Ureter (tissue), 1 donor: ENCODE measurements at regions not wholly inside any gene's neighbourhood (a gene's known extent, or its start where the extent isn't known, plus 50 kb on each side); places are given as distances from the start of the nearest gene placed in this dataset.
"Not testable (repeated sequence)": the region's sequence is repeated elsewhere in the genome, so short reads cannot be mapped to it uniquely, and the experiment has no call there.

Source experiments
- DNase-seq: peaks from one replicate; pipeline ENCODE4 v3.0.0-alpha.2; 2020; ENCODE audit warnings: low spot score
- donor health status: DM: yes; HTN: yes; CAD: no.

DNA sequence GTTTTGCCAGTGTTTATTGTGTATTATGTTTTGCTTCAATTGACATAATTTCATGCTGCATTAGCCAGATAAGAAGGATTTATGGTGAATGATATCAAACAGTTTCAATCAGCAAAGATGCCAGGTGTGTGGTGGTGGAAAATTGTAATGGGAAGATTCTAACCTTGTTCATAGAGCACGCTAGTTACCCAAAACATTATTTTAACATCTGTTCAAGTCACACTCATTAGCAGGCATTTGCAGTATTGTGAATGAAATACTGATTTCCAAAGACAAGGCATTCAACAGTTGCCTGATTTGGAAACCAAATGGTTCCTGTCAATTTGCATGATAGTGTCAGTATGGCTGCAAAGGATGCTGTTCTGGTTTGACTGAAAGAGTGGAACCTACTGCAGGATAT, 129.7 kb downstream of the EPC1 start:
- no peak for DNase-seq

DNA sequence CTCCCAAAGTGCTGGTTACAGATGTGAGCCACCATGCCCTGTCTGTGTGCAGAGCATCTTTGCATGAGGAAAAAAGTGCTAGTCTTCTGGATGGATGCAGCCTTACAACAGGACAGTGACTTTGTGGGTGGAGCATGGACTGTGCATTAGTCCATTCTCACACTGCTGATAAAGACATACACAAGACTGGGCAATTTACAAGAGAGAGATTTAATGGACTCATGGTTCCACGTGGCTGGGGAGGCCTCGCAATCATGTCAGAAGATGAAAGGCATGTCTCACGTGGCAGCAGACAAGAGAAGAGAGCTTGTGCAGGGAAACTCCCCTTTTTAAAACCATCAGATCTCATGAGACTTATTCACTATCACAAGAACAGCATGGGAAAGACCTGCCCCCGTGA, 133.1 kb downstream of the EPC1 start:
- not testable (repeated sequence) for DNase-seq

DNA sequence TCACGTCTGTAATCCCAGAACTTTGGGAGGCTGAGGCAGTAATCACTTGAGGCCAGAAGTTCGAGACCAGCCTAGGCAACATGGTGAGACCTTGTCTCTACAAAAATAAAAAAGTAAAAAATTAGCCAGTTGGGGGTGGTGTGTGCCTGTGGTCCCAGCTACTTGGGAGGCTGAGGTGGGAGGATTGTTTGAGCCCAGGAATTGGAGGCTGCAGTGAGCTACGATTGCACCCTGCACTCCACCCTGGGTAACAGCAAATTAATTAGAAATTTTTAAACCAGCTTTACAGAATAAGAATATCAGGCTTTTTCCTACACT, 136.0 kb downstream of the EPC1 start:
- DNase-seq = no peak

DNA sequence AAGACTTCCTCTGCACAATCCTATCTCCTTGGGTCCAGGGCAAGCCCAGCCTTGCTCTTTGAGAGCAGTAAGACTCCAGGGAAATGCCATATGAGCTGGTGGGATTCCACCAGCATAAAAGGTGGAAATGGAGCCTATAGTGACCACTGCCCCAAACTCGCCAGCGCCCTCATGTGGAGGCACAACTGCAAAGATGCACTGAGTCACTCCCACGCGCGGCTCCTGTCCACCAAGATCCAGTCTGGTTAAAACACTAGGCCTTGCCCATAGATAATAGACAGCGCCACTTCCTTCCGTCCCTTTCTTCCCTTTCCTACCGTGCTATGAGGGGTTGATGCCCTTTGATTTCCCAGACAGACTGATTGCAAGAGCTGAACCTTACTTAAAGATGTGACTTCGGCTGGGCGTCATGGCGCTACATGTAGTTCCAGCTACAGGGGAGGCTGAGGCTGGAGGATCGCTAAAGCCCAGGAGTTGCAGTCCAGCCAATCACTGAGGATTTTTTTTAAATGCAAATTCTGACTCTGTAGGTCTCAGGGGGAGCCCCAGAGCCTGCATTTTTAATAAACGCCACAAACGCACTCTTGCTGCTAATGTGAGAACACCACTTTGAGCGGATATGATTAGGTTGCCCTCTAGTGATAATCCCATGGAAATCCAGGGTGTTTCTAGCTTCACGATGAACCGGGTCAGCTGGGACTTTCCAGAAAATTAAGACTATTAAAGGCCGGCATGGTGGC, 136.5 kb downstream of the EPC1 start:
- no peak for DNase-seq

- not testable (repeated sequence) for DNase-seq
These were observed 139.0 kb downstream of the EPC1 start for GRCh38 chr10:32208005-32208404.

GRCh38 chr10:32207544-32207943, 139.4 kb downstream of the EPC1 start:
- DNase-seq = no peak

- no peak for DNase-seq
These were observed 141.3 kb downstream of the EPC1 start for GRCh38 chr10:32205670-32206069.

- DNase-seq = no peak
These were observed 142.4 kb downstream of the EPC1 start for GRCh38 chr10:32204606-32205005.

DNA sequence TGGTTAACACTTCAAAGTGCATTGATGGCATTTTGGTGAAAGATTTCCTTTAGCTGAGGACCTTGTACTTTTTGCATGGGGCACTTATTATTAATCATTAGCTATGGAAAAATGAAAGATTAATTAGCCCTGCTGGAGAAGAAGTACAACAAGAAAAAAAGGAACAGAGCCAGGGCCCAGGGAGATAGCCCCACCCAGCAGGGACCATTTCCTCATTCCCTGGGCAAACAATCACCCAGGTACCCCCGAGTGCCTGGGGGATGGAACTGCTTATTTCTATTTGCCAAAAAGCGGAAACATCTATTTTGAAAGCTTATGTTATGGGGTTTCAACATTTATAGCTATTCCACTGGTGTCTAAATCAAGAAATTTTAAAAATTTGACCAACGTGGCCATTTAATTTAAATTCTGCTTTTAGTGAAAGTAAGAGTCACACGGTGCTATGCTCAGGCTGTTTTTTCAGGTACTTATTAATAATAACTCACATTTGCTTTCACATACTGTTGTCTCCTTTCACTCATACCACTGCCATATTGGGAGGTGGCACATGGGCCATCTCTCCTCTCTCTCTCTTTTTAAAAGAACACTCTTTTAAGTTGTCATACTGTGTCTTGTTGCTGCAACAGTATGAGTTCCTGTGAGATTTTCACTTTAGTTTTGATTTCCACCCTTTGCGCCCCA, 143.6 kb upstream of the KIF5B start:
- no peak for DNase-seq

DNA sequence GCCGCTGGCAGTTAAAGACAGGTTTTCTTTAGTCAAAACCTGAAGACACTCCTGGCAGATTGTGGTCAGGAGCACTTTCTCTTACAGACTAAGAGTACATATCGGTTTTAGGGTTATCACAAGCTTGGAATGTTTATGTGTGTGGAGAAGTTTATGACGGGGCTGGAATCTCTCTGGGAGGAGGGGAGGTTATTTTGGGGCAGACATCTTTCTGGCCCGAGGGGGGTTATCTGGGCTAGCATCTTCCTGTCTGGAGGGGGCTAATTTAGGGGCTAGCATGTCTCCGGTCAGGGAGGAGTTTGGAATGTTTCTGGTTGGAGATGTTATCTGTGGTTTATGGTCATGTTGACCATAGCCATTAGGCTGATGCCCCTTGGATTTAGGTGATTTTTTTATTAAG, 141.2 kb upstream of the KIF5B start:
- DNase-seq = no peak

- no peak for DNase-seq
These were observed 134.8 kb upstream of the KIF5B start for GRCh38 chr10:32190890-32191491.

DNA sequence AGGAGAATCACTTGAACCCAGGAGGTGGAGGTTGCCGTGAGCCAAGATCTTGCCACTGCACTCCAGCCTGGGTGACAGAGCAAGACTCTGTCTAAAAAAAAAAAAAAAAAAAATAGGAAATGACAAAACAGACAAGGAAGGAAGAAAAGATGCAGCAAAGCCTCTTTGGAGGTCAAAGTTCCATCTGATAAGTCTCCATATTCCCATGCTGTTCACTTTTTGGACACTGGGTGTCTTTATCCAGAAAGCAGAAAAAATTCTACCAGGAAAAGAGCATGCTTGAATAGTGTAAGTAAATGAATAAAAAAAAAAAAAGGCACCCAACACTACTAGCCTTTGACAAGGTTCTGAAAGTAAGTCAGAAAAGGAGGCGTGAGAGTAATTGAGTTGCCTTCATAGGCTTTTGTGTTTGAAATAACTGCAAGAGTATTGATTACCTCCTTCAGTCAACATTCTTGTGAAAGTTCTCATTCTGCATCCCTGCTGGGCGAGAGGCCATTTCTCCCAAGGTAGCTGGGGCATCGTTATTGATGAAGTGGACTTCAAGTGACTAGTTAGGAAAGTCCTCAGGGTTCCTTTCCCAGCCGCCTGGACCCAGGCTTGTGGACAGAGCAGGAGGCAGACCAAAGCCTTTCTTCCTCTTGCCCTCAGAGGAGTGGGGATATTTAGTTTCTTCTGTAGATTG, 133.3 kb upstream of the KIF5B start:
- DNase-seq = no peak

GRCh38 chr10:32188601-32189000, 132.4 kb upstream of the KIF5B start:
- not testable (repeated sequence) for DNase-seq

DNA sequence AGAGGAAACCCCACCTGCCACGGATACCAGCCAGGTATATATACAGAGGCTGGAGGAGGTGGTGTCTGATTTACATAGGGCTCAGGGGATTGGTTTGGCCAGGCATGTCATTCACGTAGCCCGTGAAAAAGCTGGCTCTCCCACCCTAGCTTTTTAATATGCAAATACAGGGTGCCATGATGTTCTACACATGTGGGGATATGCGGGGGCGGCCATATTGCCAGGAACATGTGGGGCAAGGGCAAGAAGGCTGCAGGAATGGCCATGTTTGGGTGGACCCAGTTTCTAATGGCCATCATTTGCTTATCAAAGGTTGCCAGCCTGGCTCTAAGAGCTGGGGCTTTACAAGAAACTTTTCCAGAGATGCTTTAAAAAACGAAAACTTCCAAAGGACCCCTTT, 131.5 kb upstream of the KIF5B start:
- DNase-seq = no peak

DNA sequence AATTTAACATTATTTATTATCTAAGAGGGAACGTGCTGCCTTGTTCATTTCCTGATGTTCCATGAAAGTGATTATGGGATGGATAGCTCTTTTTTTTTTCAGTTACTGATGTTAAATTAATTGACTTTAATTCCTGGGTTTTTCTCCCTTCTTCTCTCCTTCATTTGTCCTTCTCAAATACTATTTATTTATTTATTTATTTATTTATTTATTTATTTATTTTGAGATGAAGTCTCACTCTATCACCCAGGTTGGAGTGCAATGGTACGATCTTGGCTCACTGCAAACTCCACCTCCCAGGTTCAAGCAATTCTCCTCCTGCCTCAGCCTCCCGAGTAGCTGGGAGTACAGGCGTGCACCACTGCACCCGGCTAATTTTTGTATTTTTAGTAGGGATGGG, 127.4 kb upstream of the KIF5B start:
- not testable (repeated sequence) for DNase-seq

DNA sequence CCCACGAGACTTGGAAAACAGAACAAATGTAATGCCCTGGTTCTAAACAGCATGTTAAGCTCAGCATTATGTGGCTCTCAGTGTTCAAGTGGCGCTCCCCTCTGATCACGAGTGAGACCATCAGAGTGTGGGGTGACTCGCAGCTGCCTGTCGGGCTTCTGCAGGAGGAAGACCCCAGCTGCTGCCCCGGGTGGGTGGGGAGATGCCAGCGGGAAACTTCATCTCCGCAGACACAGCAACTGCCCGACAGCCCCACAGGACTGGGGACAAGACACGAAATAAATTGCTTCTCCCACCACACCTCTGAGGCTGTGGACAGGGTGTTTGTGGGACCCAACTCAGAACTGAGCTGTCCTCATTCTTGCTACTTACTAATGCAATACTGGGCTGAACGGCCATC, 126.3 kb upstream of the KIF5B start:
- DNase-seq = no peak

DNA sequence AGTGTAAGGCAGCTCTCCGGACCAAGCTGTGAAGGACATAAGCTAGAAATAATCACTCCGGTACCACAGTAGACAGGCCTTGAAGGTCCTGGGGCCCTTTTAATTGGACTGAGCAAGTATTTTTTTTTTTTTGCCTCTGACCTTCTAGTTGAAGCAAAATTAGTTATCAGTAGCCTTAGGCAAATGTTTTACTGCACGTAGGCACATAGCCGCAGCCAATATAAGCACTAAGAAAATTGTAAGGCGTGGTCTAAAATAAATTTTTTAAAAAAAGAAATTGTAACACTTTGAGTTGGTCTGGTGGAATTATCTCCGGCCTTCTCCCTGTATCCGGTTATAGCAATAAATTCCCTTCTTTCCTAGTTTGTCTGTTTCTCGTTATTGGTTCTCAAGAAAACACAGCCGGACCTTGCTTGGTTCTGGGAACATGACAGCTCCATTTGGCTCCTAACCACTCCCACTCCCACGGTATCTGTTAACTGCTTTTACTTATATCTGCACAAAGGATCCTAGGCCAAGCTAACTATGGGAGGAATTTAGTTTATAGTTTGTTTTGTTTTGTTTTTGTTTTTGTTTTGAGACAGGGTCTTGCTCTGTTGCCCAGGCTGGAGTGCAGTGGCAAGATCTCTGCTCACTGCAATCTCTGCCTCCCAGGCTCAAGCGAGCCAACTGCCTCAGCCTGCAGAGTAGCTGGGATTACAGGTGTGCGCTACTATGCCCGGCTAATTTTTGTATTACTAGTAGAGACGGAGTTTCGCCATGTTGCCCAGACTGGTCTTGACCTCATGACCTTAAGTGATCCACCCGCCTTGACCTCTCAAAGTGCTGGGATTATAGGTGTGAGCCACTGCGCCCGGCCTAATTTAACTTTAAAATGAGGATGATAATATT, 124.4 kb upstream of the KIF5B start:
- no peak for DNase-seq

GRCh38 chr10:32179836-32180235, 123.6 kb upstream of the KIF5B start:
- DNase-seq = no peak

- DNase-seq = not testable (repeated sequence)
These were observed 121.4 kb upstream of the KIF5B start for GRCh38 chr10:32177594-32177993.

DNA sequence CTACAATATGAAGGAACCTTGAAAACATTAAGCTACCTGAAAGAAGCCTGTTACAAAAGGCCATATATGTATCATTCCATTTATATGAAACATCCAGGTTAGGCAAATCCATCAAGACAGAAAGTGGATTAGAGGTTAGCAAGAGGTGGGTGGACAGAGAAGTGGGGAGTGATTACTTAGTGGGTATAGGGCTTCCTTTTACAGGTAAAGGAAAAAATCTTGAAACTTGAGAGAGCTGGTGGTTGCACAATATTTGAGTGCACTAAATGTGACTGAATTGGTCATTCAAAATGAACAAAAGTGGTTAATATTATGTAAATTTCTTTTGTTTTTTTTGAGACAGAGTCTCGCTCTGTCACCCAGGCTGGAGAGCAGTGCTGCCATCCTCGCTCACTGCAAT, 119.4 kb upstream of the KIF5B start:
- no peak for DNase-seq

DNA sequence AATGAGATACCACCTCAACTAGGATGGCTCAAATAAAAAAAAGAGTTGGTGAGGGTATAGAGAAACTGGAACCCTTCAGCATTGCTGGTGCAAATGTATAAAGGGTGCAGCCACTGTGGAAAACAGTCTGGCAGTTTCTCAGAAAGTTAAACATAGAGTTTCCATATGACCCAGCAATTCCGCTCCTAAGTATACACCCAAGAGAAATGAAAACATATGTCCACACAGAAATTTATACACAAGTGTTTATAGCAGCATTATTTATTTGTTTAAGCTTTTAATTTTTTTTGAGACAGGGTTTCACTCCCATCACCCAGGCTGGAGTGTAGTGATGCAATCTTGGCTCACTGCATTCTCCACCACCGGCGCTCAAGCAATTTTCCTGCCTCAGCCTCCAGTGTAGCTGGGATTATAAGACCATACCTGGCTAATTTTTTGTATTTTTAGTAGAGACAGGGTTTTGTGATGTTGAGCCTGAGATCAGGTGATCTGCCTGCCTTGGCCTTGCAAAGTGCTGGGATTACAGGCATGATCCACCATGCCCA, 118.2 kb upstream of the KIF5B start:
- DNase-seq = no peak
